HK-2 (cell line): ENCODE measurements at regions not wholly inside any gene's neighbourhood (a gene's known extent, or its start where the extent isn't known, plus 50 kb on each side); places are given as distances from the start of the nearest gene placed in this dataset.
"Not testable (repeated sequence)": the region's sequence is repeated elsewhere in the genome, so short reads cannot be mapped to it uniquely, and the experiment has no call there.

Experiments used
- DNase-seq: peaks from one replicate; pipeline ENCODE4 v3.0.0-alpha.2; 2018; ENCODE audit not compliant: unreplicated experiment

DNA sequence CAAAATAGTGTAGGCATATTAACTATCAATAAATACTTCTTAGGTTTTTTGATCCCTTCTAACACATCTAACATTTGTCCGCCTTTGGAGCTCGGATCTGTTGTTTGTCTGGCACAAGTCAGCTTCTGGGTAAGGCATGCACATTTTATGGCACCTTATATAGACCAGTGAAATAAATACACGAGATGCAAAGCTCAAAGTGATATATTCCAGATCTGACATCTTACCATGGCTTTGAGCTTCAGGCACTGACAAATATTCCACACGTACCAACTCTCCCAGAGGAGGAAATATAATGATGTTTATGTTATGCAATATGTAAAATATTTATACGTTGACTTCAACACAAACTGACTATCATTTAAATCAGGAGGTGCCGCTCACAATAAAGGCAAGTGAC lies 430.1 kb upstream of the SMIM21 start:
- no peak for DNase-seq

DNA sequence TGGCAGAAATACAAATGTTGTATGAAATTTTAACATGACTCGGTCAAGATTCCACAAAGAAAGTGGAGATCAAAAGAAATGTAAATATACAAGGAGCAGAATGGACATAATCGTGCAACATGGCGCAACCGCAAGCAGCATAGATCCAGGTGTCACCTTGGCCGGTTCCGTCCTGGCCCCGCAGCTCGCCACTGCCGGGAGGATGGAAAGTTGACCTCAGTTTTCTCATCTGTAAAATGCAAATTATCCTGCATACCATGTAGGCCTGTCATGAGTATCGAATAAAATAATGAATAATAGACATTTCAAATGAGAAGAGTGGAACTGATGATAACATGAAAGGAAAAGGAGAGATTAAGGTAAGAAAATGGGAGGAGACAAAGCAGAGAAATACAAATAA lies 427.3 kb upstream of the SMIM21 start:
- DNase-seq = no peak

DNA sequence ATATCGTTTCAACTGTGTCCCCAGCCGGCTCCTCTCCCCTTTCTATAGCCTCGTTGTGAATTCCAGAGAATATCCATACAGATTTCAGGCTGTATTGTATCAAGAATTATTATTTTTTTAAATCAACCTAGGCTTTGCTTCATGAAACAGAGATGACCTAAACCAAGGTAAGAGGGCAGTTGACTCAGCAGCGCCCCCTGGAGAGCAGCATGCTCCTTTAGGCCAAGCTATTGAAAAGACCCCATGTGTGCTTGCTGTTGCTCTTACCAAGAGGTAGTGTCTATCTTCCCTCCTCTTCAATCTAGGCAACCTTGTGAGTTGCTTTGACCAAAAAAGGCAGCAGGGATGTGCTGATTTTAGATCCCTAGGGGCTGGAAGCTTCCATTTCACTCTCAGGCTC lies 426.7 kb upstream of the SMIM21 start:
- DNase-seq = peak; percentile 1

DNA sequence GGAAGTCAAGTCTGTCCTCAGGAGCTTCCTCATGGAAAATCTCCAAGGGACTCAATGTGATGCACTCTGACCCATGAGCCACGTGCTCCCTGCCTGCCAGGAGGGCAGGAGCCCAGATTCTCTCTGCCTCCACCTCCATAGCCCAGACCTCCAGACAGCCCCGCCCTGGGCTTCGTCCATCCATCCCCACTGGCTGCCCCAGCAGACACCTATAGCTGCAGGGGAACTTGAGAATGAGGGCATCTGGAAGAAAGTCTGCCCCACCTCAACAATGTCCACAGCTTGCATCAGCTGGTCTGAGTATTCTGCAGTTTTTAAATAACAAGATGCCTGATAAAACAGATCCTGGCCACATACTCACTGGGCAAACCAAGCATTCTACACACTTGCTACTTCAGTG lies 418.8 kb upstream of the SMIM21 start:
- no peak for DNase-seq

DNA sequence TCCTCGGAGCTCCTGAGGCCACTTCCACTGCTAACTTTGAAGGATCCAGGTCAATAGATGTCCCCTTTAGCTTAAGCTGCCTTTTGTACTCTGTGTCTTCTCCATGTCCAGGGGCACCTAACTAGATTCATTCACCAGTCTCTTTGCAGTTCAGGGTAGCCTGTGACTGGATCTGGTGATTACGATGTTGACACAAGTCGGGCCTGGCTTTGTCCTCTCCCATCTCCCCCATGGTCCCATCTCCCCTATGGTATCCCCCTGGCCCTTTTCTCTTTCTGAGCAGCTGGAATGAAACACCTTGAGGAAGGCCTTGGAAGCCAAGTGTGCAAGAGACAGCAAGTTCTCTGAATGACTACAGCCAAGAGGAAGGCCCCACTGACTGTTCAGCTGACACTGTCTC lies 417.9 kb upstream of the SMIM21 start:
- no peak for DNase-seq

DNA sequence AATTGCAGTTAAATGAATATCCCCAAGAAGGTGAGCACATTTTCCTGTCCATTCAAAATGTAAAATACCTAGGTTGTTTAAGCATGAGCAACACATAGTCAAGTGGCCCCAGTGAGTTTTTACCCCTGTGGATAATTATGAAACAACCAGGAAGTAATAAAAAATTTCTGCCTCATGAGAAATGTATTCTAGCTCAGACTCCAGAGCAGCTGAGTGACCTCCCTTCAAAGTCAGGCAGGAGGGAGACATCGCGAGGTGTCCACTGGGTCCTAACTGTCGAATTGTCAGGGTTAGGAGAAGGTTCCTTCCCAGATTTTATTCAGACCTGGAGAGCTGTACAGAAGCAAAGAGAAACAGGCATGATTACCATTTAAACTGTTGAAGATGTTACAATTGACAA lies 416.6 kb upstream of the SMIM21 start:
- DNase-seq = no peak

DNA sequence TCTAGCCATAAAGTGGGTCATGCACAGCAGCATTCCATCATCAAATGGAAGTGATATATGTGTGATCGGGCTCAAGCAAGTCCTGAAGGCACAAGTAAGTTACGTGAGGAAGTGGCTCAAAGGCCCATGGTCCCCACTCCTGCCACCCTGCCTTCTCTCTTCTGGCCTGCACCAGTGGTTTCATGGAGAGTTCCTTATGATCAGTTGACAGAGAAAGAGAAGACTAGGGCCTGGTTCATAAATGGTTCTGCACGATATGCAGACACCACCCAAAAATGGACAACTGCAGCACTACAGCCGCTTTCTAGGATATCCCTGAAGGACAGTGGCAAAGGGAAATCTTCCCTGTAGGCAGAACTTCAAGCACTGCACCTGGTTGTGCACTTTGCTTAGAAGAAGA lies 412.6 kb upstream of the SMIM21 start:
- DNase-seq = no peak

DNA sequence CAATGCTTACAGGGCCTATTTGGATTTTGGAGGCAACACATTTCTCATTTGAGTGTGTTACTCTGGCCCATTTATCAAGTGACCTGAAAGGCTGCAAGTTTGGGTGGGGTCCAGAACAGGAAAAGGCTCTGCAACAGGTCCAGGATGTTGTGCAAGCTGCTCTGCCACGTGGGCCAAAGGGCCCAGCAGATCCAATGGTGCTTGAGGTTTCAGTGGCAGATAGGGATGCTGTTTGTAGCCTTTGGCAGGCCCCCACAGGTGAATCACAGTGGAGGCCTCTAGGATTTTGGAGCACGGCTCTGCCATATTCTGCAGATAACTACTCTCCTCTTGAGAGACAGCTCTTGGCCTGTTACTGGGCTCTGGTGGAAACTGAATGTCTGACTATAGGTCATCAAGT lies 412.2 kb upstream of the SMIM21 start:
- DNase-seq = not testable (repeated sequence)

DNA sequence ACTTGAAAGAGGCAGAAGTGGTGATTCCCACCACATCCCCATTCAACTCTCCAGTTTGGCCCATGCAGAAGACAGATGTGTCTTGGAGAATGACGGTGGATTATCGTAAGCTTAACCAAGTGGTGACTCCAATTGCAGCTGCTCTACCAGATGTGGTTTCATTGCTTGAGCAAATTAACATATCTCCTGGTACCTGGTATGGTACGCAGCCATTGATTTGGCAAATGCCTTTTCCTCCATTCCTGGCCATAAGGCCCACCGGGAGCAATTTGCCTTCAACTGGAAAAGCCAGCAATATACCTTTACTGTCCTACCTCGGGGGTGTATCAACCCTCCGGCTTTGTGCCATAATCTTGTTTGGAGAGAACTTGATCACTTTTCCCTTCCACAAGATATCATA lies 411.5 kb upstream of the SMIM21 start:
- no peak for DNase-seq

DNA sequence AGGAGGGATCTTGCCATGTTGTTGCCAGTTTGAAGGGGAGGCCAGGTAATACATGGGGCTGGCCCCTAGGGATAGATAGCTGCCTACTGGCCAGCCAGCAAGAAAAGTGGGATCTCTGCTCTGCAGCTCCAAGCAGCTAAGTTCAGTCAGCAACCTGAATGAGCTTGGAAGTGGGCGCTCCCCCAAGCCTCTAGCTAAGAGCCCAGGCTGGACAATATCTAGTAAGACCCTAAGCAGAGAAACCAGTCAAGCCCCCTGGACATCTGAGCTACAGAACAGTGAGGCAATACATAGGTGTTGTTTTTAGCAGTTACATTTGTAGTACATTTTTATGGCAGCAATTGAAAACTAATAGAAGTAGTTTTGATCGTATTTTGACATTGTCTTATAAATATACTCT lies 409.8 kb upstream of the SMIM21 start:
- DNase-seq = no peak

DNA sequence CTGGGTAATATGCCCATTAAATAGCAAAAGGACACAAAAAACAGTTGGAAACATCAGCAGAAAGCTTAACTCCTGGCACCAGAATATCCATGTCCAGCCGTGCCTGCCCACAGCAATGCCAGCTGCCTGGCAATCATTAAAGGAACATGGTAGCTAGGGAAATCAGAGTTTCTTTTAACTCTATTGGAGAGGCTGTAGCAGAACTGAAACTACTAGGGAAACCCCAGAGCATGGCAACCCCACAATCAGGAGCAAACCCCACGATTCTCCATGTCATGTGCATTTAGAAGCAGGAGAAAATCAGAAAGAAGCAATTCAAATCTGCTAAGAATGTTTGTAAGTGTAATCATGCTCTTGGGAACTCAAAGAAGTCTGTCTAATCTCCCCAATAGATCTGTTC lies 409.0 kb upstream of the SMIM21 start:
- DNase-seq = no peak

DNA sequence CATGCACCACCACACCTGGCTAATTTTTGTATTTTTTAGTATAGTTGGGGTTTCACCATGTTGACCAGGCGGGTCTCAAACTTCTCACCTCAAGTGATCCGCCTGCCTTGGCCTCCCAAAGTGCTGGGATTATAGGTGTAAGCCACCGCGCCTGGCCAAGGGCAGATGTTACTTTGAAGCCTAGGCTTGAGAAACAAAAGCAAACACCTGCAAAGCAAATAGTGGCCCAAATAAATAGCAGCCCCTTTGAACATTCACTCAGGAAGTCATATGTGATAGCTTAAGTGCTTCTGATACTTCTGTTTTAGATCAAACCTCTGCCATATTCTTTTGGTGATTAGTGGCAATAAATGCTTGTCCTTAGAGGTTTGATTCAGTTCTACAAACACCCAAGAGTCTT lies 404.5 kb upstream of the SMIM21 start:
- DNase-seq = no peak

DNA sequence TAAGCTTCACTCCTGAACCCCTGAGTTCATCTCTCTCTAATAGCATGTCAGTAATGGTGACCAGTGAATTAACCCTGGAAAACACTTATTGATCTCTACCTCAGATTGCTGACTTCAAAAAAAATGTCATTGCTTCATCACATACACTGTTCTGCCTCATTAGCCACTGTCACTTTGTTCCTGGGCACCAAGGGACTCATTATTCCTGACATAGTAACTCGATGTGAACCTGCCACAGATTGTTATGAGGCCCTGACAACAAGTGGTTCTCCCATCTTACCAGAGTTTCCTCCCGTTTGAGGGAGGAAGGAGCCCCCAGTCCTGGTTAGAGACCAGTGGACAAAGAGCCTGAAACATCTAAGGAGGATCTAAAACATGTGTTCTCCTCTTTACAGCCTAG lies 403.3 kb upstream of the SMIM21 start:
- DNase-seq = no peak

DNA sequence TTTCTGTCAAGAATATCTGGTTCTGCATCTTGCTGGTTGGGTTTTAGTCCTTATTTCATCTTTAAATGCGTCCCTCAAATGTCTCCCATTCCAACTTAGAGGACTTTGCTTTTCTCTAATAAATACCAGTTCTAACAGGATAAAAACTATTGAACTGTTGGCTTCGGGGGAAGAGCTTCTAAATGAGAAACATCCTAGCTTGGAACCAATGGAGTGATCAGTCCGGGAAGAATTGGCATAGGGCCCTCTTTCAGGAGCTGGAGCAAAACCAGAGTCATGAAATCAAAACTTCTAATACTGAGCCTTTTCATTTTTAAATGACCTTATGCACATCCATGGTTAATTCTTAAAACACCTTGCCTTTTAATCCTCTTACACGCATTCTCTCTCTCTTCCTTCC lies 401.6 kb upstream of the SMIM21 start:
- no peak for DNase-seq

DNA sequence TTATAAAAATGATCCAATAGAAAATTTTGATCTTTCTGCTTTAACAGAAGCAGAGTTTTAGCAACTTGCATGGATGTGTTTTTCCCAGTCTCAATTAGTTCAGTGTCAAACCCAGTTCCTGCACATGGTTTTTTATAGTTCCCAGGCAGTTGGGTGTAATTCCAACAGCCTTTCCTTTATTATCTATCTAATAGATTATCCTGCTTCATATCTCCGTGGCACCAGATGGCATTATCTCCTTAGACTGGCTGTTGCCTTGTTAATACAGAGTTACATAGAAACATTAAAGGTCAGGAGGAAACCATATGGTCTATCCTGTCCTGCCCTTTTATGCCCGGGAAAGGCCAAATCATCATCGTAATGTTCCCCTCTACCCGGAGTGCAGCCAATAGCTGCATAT lies 400.9 kb upstream of the SMIM21 start:
- no peak for DNase-seq

DNA sequence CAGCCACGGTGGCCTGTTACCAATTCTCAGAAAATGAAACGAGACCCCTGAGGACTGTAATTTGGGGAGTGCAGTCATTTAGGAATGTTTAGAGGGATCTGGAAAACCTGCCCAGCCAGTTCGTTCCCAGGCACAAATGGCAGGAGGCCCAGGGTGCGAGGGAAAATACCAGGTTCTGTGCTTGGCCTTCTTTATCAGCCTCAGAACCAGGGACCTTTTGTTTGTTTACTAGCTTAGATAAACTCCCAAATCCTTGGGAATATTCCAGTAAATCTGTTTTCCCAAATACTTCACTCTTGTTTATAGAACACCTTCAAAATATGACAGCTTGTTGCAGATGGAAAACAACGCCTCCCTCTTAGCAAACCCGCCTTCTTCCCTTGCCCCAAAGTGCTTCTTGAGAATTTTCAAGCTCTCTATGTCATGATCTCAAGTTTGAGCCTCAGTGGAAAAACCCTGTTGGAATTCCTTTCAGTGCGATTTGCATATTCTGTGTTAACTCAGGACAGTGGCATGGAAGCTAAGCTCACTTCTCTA lies 400.3 kb upstream of the SMIM21 start:
- no peak for DNase-seq

DNA sequence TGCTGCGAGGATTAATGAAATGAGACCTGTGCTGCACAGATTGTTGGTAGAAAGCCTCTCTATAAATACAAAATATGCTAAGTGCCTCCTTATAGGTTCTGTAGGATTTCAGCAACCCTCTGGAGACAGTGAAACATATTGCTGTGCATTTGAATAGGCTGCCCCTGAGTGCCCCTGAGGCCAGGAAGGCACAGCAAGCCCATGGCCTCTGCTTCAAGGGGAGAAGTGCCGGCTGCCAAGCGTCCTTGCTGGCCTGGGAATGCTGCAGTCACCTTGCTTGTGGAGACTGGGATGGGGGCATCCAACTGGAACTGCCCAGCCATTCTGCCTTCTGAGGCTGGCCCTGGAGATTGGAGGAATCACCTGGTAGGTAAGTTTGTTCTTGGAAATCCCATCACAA lies 397.2 kb upstream of the SMIM21 start:
- DNase-seq = no peak

DNA sequence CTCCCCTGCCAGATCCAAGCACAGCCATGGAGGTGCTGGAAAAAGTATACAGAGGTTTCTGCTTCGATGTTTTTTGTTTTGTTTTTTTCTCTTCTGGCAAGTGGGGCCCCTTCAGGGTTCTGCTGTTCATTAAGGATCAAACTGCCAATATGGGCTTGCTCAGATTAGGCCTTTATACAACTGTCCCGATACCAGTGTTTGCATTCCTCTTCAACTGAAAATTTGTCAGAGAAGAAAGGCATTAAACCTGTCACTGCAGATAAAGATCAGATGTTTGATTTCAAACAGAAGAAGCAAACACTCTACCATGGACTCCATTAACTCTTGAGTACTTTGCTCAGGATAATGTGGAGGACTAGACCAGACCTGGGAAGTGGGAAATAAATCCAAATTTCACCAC lies 396.0 kb upstream of the SMIM21 start:
- DNase-seq = no peak

DNA sequence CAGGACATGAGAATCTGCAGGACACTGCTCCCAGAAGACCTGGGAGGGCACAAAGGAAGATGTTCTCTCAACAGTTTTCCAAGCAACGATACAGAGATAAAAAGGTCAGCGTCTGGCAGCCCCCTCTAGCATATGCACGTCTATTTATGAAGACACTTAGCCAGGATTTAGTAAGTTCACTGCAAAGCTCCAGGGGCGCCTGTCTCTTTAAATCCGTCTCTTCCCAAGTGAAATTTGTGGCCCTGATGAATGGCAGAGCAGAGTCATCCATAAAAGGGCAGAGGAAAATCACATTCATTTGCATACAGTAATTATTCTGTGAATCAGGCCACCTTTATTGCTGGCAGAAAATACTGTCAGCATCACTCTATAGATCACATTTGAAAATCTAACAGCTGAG lies 390.9 kb upstream of the SMIM21 start:
- DNase-seq = no peak

DNA sequence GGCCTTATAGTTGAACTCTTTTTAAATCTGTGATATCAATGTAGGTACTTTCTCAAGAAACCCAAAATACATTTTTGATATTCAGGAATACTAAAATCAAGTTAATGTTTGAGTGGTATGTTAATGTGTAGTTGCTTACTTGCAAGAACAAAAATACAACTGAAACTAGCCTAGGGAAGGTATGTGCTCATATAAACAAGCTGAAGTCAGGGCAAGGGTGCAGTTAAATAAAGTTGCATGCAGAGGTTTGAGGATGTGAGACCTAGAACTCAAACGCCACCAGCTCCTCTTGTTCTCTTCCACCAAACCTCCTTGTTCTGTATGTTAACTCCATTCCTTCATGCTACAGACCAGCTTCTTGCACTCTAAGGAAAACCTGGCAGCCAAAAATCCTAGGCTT lies 388.3 kb upstream of the SMIM21 start:
- DNase-seq = no peak

DNA sequence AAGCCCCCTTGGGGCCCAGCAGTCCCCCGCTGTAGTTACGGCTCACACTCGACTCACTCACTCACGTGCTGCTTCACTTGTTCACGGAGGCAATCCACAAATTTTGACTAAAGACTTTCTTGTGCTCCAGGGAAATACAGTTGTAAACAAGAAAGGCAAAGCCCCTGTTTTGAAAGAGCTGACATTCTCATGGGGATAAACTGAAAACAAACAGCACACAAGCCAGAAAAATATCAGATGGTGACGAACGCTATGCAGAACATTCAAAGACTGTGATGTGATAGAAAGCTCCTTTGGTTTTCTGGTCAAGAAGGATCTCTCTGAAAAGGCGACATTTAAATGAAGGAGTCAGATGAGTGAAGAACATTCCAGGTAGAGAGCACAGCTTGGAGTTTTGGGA lies 385.3 kb upstream of the SMIM21 start:
- DNase-seq = no peak

DNA sequence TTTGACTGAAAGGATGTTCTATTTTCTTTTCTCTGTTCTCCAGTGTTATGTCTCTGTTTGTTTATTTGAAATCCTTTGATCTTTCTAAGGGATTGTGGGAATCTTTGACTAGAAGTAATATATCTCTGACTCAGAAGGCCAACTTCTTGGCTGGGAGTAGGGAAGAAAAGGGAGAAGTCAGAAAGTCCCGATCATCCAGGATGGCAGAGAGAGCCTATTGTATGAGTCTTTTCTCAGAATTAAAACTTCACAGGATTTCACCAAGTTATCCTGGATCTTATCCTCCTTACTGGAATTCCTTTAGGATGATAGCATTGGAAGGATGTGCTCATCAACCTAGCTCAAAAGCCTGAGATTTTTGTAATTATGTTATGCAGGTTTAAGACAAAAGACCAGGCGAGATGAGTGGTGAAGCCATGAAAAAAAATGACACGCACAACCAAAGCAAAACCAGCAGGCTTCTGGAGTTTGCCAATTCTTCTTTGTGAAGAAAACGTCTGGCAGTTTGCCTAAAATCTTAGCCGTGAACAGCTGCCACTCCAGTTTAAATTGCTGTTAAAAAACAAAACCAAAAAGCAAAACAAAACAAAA lies 383.6 kb upstream of the SMIM21 start:
- no peak for DNase-seq

DNA sequence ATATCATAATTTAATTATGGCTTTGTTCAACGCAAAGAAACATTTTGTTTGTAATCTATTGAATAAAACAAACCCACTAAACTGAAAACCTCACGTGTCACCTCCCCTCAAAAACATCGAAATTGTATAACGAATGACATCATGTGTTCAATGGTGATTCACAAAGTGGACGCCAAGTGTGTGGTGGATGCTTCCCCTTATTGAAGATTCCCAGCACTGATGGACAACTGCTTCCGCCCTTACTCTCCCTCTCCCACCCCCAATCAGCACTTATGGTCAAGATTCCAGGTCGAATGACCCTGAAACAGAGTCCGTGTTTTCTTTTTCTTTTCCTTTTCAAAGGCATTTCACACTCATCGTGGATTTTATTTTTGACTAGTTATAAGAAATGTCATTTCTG lies 383.0 kb upstream of the SMIM21 start:
- DNase-seq = no peak

DNA sequence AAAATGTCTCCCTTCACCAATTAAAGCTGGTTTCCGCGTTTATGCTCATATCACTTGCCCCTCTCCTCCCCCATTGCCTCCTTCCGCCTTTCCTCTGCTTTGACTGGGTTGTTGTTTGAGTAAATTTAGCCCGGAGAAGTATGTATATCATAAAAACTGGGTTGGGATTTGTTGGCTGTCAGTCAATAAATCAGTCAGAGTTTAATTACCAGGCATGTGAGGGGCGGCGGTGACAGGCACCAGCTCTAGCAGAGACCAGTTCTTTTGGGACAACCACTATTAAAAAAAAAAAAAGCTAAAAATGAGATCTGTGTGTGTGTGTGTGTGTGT lies 382.4 kb upstream of the SMIM21 start:
- no peak for DNase-seq
